BLaER1 (cell line): ENCODE measurements at regions not wholly inside any gene's neighbourhood (a gene's known extent, or its start where the extent isn't known, plus 50 kb on each side); places are given as distances from the start of the nearest gene placed in this dataset.
A peak's percentile ranks its signal among the peaks of the same experiment; 100 is the strongest.

Experiments used
- H3K27ac ChIP-seq: shearing (Covaris generic); formaldehyde crosslinking; 2 replicates; pipeline ENCODE4 v1.8.1; 2022
- H3K27me3 ChIP-seq: shearing (Covaris generic); formaldehyde crosslinking; 2 replicates; pipeline ENCODE4 v1.8.1; 2022
- H3K36me3 ChIP-seq: shearing (Covaris generic); formaldehyde crosslinking; 2 replicates; pipeline ENCODE4 v1.8.1; 2022
- H3K4me1 ChIP-seq: shearing (Covaris generic); formaldehyde crosslinking; 2 replicates; pipeline ENCODE4 v1.8.1; 2022
- H3K4me2 ChIP-seq: shearing (Covaris generic); formaldehyde crosslinking; 2 replicates; pipeline ENCODE4 v1.8.1; 2022
- H3K4me3 ChIP-seq: shearing (Covaris generic); formaldehyde crosslinking; 2 replicates; pipeline ENCODE4 v1.8.1; 2022
- H3K9ac ChIP-seq: shearing (Covaris generic); formaldehyde crosslinking; 2 replicates; pipeline ENCODE4 v1.8.1; 2022
- H3K9me3 ChIP-seq: shearing (Covaris generic); formaldehyde crosslinking; 2 replicates; pipeline ENCODE4 v1.8.1; 2022
- H4K20me1 ChIP-seq: shearing (Covaris generic); formaldehyde crosslinking; 2 replicates; pipeline ENCODE4 v1.8.1; 2022
- Cebpa-rat ChIP-seq: shearing (Covaris generic); IDR thresholded peaks from 2 replicates; pipeline ENCODE4 v1.8.1; 2022

DNA sequence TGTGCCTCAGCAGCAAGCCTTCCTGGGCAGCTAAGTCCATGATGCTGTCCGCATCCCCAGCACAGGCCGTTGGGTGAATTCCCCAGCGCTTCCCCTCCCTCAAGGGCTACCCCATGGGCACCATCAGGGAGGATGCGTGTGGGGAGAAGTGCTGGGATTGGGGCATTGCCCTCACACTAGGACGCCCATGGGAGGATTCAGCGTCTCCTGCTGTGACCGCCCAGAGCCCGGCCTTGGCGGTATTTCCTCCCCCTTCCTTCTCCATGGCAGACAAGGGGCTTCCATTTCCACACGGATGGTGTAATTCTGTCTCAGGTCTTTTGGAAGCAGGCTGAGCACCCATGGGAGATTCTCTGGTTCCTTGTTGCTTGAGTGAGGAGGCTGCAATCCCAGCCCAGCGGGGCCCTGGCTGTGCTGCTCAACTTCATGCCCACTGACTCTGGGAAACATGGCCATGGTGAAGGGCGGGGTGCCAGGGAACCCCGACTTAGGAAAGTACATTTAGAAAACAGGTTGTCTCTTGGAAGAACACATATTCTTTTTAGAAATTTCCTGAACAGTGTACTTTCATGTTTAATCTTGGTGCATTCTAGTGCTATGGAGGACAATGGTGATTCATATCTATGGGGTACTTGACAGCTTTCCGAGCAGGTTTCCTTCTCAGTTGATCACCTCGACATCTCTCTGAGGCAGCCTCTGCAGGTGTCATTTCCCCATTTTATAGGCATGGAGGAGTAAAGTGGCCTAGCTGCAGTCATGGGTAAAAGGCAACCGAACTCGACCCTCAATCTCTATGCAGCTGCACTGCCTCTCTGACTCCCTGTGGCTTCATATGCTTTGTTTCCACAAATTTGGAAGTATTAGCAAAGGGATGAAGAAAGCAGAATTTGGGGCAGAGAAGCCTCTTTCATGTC, 178.2 kb upstream of the CST7 start:
- Histone ChIP-seq H4K20me1 (no peaks in the 10 kb centered on the region), H3K27me3 (no peaks in the 10 kb centered on the region), H3K4me1 (peaks cover 62% of the 10 kb centered on the region), H3K9me3 (peaks cover 14% of the 10 kb centered on the region), H3K27ac (peak overlapping the region; percentile 64; the same call in 1 of the 2 replicates), H3K4me3 (no peak overlapping the region), H3K9ac (no peak overlapping the region), H3K36me3 (no peaks in the 10 kb centered on the region), H3K4me2 (peak overlapping the region; percentile 83)
- TF ChIP-seq Cebpa-rat: no peak

DNA sequence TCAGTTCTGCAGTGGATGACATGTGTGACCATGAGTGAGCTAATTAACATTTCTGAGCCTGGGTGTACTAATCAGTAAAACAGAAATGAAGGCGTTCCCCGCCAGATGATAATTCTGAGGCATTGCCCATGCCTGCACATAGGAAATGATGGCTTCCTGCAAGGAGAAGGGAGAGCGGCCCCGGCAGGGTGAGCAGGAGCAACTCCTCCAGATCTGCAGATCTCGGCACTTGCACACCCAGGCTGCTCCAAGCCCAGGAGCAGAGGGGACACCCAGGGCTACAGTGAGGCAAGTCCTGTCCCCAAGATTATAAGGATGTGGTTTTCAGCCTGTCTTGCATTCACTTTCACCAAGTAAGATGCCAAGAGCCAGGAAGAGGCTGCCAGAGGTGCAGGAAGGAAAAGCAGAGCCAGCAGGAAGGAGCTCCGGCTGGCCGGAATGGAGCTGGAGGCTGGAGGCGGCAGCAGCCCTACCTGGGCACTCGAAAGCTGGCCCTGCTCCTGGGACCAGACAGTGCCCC, 177.5 kb upstream of the CST7 start:
- H3K9ac ChIP-seq: no peak overlapping the region
- 0 out of 2 replicates have a peak overlapping the region, but pooled peaks have one; percentile 2 for H3K27ac ChIP-seq
- TF ChIP-seq Cebpa-rat: no peak
- peaks cover 14% of the 10 kb centered on the region for H3K9me3 ChIP-seq
- H3K4me2 ChIP-seq: peak overlapping the region; percentile 83
- H3K27me3 ChIP-seq: no peaks in the 10 kb centered on the region
- peaks cover 55% of the 10 kb centered on the region for H3K4me1 ChIP-seq
- H3K4me3 ChIP-seq: no peak overlapping the region
- no peaks in the 10 kb centered on the region for H4K20me1 ChIP-seq
- no peaks in the 10 kb centered on the region for H3K36me3 ChIP-seq

DNA sequence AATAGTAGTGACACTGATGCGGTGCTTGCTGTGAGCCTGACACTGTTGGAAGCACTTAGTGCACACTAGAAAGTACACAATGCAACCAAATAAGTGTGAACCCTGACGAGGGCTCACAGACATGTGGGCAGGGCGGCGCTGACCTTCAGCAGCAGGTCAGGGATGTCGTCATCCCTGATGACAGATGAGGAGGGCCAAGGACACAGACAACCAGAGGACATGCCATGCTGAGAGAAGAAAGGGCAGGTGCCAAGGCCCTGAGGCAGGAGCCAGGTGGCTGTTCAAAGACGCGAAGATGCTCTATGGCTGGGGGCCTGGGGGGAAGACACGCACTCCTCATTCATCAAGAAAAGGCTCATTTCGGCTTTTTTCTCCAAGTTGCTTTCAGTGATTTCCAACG, 176.4 kb upstream of the CST7 start:
- peaks cover 48% of the 10 kb centered on the region for H3K4me1 ChIP-seq
- H3K27ac ChIP-seq: no peak overlapping the region
- no peaks in the 10 kb centered on the region for H3K36me3 ChIP-seq
- H3K27me3 ChIP-seq: no peaks in the 10 kb centered on the region
- H3K4me2 ChIP-seq: no peak overlapping the region
- no peak for TF ChIP-seq Cebpa-rat
- H3K9me3 ChIP-seq: peaks cover 14% of the 10 kb centered on the region
- no peaks in the 10 kb centered on the region for H4K20me1 ChIP-seq
- no peak overlapping the region for H3K4me3 ChIP-seq
- H3K9ac ChIP-seq: no peak overlapping the region

DNA sequence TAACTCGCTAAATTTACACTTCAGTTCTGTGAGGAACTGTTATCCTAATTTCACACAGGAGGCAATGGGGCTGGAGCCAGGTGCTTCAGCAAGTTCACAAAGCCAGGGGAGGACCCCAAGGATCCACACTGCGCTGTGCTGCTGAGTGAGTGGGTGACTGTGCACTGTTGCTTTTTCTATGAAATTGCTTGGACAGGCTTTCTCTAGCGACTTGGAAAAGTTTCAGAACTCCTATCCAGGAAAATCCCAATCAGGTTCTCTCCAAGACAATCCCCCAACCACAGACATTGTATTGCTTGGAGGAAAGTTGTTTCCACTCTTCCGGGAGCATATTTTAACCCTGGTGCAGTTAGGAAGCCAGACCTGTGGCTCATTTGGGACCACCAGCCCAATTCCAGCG, 175.9 kb upstream of the CST7 start:
- no peak overlapping the region for H3K4me2 ChIP-seq
- H3K4me3 ChIP-seq: no peak overlapping the region

DNA sequence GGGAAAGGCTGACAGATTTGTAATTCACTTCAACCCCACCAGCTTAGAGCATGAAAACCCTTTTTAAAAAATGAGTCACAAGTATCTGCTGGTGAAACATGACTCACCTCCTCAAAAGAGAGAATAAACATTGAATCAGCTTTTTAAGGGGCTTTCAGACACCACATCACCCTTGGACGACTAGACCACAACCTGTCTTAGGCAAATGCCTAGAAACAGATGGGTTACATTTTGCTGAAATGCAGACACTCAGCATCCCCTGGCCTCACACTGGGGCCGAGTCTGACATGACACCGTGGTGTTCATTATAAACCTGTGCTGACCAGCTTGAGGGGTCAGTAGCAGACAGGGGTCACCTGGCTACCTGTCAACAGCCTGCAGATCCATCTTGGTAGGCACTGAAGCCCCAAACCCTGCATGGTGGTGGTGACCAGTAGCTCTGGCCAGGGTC, 175.3 kb upstream of the CST7 start:
- Histone ChIP-seq H4K20me1 (no peaks in the 10 kb centered on the region), H3K4me1 (peaks cover 47% of the 10 kb centered on the region), H3K4me3 (no peak overlapping the region), H3K4me2 (no peak overlapping the region), H3K36me3 (no peaks in the 10 kb centered on the region), H3K9ac (no peak overlapping the region), H3K9me3 (peaks cover 14% of the 10 kb centered on the region), H3K27ac (no peak overlapping the region), H3K27me3 (no peaks in the 10 kb centered on the region)
- TF ChIP-seq Cebpa-rat: no peak

More for the DNA sequence above, 175.9 kb upstream of the CST7 start:
- Histone ChIP-seq H4K20me1 (no peaks in the 10 kb centered on the region), H3K9me3 (peaks cover 14% of the 10 kb centered on the region), H3K4me1 (peaks cover 48% of the 10 kb centered on the region), H3K9ac (no peak overlapping the region), H3K36me3 (no peaks in the 10 kb centered on the region), H3K27me3 (no peaks in the 10 kb centered on the region), H3K27ac (no peak overlapping the region)
- TF ChIP-seq Cebpa-rat: no peak

DNA sequence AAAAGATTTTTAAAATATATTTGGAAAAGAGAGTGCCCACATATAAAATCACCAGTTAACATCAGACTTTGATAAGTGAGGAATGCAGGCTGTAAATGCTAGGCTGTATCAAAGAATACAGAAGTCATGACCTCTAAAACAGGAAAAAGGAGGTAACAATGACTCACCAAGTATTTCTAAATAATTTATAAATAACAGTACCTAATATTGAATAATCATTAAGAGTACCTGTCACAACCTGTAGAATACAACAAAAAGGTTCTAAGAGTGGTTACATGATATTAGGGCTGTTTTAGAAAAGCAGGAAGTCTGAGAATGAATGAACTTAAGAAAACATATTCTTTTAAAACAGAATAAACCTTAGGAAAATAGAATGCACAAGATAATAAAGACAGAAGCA, 173.1 kb upstream of the CST7 start:
- no peak overlapping the region for H3K4me2 ChIP-seq
- no peak overlapping the region for H3K9ac ChIP-seq
- H3K4me1 ChIP-seq: peaks cover 47% of the 10 kb centered on the region
- no peak overlapping the region for H3K27ac ChIP-seq
- no peak for TF ChIP-seq Cebpa-rat
- peaks cover 14% of the 10 kb centered on the region for H3K9me3 ChIP-seq
- H3K36me3 ChIP-seq: no peaks in the 10 kb centered on the region
- no peaks in the 10 kb centered on the region for H4K20me1 ChIP-seq
- no peaks in the 10 kb centered on the region for H3K27me3 ChIP-seq
- no peak overlapping the region for H3K4me3 ChIP-seq

DNA sequence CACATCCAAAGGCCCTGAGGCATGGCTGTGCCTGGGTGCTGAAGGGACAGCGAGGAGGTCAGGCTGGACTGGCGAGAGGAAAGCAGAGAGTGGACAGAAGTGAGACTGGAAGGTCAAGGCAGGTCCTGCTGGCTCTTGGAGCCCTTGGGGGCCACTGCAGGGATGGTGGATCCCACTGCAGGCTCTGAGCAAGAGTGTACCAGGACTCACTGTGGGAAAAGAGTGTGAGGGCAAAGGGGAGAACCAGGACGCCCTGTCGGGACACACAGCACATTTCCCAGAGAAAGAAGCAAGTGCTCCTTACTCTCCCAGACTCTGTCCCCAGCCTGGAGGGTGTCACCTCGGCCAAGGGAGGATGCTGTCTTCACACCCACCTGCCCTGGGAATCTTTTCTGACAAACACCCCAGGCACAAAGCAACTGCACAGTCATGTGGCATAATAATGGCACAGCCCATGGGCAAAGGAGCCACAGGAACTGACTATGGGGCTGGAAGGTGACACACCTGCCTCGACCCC, 172.3 kb upstream of the CST7 start:
- Histone ChIP-seq H3K9me3 (peaks cover 14% of the 10 kb centered on the region), H3K27me3 (no peaks in the 10 kb centered on the region), H3K36me3 (no peaks in the 10 kb centered on the region), H3K4me1 (peaks cover 47% of the 10 kb centered on the region), H3K27ac (0 out of 2 replicates have a peak overlapping the region, but pooled peaks have one; percentile 3), H3K4me2 (no peak overlapping the region), H3K9ac (no peak overlapping the region), H3K4me3 (no peak overlapping the region), H4K20me1 (no peaks in the 10 kb centered on the region)
- TF ChIP-seq Cebpa-rat: no peak

DNA sequence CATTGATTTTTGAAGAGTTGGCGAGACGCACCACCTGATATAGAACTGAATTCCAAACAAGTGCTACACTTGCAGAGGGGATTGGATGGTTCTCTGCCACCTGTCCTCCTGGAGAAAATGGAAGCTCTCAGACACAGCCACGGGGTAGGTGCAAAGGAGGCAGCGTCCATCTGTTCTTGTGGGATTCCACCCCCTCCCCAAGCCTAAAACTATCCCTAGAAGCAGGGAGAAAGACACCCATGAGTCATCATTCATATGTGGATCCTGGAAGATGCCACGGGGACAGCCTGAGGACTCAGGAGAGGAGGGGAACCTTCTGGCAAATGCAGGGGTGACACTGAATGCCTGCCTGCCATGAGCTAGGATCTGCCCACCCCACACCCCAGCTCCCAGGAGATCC, 171.3 kb upstream of the CST7 start:
- peaks cover 14% of the 10 kb centered on the region for H3K9me3 ChIP-seq
- H3K36me3 ChIP-seq: no peaks in the 10 kb centered on the region
- H3K27me3 ChIP-seq: no peaks in the 10 kb centered on the region
- peaks cover 54% of the 10 kb centered on the region for H3K4me1 ChIP-seq
- no peaks in the 10 kb centered on the region for H4K20me1 ChIP-seq
- TF ChIP-seq Cebpa-rat: no peak
- H3K4me3 ChIP-seq: no peak overlapping the region
- H3K27ac ChIP-seq: peak overlapping the region; percentile 69; the same call in 1 of the 2 replicates
- peak overlapping the region; percentile 89 for H3K4me2 ChIP-seq
- no peak overlapping the region for H3K9ac ChIP-seq

DNA sequence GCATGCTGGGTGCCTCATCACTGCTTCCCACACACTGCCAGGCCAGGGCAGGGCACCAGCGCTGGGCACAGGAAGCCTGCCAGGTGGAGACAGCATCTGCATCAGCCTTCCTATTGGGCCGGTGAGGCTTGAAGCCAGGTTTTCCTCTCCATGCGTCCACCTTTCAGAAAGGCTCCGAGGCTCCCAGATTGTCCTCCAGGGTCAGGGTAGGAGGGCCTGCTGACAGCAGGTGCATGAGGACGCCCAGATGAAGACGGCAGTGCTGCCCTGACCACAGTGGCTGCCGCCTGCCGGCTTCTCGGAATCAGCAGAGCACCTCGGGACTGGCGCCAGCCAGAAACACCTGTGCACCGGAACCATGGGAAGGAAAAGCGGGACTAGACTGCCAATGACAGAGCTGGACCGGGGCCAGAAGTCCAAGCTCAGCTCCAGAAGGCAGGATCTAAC, 170.5 kb upstream of the CST7 start:
- Histone ChIP-seq H3K4me2 (peak overlapping the region; percentile 89), H4K20me1 (no peaks in the 10 kb centered on the region), H3K4me3 (no peak overlapping the region), H3K9ac (peak overlapping the region; percentile 30; the same call in 1 of the 2 replicates), H3K9me3 (peaks cover 14% of the 10 kb centered on the region), H3K36me3 (no peaks in the 10 kb centered on the region), H3K27ac (peak overlapping the region; percentile 78), H3K4me1 (peaks cover 62% of the 10 kb centered on the region), H3K27me3 (no peaks in the 10 kb centered on the region)
- TF ChIP-seq Cebpa-rat: no peak

DNA sequence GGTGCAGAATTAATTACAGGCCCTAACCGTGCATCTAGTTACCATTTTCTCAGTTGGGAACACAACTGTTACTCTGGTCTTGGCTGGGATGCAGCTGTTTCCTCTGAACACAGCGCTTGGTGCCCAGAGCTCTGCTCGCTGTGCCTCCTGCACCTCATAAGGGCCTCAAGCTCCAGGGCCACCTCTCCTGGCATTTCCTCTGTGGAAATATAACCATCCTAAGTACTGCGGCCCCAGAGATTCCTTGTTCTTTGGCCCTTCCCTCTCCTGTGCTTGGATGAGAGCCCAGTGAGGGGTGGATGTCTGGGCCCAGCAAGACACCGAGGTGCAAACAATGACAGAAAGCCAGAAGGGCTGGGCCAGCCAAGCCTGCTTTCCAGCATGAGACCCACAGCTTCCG, 169.9 kb upstream of the CST7 start:
- H3K4me1 ChIP-seq: peaks cover 68% of the 10 kb centered on the region
- H3K4me2 ChIP-seq: peak overlapping the region; percentile 89
- no peaks in the 10 kb centered on the region for H4K20me1 ChIP-seq
- peak overlapping the region; percentile 78 for H3K27ac ChIP-seq
- H3K27me3 ChIP-seq: no peaks in the 10 kb centered on the region
- TF ChIP-seq Cebpa-rat: no peak
- peak overlapping the region; percentile 30 for H3K9ac ChIP-seq
- H3K36me3 ChIP-seq: no peaks in the 10 kb centered on the region
- peaks cover 14% of the 10 kb centered on the region for H3K9me3 ChIP-seq
- no peak overlapping the region for H3K4me3 ChIP-seq
